ENCODE measurements at regions not wholly inside any gene's neighbourhood (a gene's known extent, or its start where the extent isn't known, plus 50 kb on each side); places are given as distances from the start of the nearest gene placed in this dataset.

- TF ChIP-seq CTCF (IDR thresholded peaks at IDR 0.05) = no peak
- no peak for TF ChIP-seq POLR2A (IDR thresholded peaks at IDR 0.05)
Observed at GRCh38 chr10:1874533-1874932, 137.2 kb upstream of the ADARB2 start.
